Loucy (cell line): ENCODE measurements at regions not wholly inside any gene's neighbourhood (a gene's known extent, or its start where the extent isn't known, plus 50 kb on each side); places are given as distances from the start of the nearest gene placed in this dataset.

ENCODE experiments used
- EZH2phosphoT487 ChIP-seq: fragments of 200-600 bp; IDR thresholded peaks from 2 replicates; pipeline ENCODE4 v1.6.1; 2018; ENCODE audit warnings: antibody characterized with exemption, mild to moderate bottlenecking, moderate library complexity, borderline replicate concordance
- TF ChIP-seq, protein P1 (sequence below): fragments of 200-600 bp; sonication (generic); conservative IDR thresholded peaks from 2 replicates; pipeline ENCODE4 v1.5.1; 2014; ENCODE audit warnings: mild to moderate bottlenecking, antibody characterized with exemption, low read length

DNA sequence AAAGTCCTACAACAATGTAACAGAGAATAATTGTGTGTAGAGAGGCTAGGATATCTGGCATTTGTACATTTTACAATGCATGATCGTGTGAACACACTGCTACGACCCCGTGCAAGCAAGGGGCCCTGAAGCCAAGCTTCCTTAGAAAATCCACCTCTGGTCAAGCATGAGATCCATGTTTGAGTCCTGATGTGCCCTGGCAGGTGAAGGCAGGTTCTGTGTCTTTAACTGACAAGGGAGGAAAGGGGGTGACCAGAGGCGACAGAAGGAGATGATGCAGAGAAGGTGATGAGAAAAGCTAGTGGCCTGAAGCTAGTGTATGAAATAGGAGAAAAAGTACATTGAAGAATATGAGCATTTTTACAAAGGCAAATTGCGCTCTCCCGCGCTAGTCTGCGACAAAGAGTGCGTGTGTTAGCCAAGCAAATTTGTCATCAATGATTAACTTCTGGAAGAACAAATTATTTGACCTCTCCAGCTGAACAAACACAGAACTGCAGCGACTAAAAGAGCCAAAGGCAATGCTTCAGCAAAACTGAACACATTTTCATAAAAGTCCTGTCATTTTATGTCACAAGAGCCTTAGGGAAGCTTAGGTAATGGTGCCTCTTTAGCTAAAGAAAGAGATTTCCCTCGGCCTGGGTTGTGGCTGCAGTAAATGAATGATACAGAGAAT lies 101.7 kb upstream of the DAPK1 start:
- TF ChIP-seq, protein P1, sequence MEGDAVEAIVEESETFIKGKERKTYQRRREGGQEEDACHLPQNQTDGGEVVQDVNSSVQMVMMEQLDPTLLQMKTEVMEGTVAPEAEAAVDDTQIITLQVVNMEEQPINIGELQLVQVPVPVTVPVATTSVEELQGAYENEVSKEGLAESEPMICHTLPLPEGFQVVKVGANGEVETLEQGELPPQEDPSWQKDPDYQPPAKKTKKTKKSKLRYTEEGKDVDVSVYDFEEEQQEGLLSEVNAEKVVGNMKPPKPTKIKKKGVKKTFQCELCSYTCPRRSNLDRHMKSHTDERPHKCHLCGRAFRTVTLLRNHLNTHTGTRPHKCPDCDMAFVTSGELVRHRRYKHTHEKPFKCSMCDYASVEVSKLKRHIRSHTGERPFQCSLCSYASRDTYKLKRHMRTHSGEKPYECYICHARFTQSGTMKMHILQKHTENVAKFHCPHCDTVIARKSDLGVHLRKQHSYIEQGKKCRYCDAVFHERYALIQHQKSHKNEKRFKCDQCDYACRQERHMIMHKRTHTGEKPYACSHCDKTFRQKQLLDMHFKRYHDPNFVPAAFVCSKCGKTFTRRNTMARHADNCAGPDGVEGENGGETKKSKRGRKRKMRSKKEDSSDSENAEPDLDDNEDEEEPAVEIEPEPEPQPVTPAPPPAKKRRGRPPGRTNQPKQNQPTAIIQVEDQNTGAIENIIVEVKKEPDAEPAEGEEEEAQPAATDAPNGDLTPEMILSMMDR = no peak
- no peak for TF ChIP-seq EZH2phosphoT487
